Adrenal gland (tissue), 5 donors: ENCODE measurements at regions not wholly inside any gene's neighbourhood (a gene's known extent, or its start where the extent isn't known, plus 50 kb on each side); places are given as distances from the start of the nearest gene placed in this dataset.

ENCODE experiments used
- POLR2A ChIP-seq, 2 donors: fragments of 450-650 bp; IDR thresholded peaks; one replicate each; pipeline ENCODE4 v1.6.1; 2017; ENCODE audit warnings: antibody characterized with exemption in 2 of 2, mild to moderate bottlenecking in 2 of 2, moderate library complexity in 1 of 2
- TF ChIP-seq, protein P1 (sequence below), 6 experiments: fragments of 450-650 bp in 4 of 6; fragments of 200-600 bp in 2 of 6; sonication (generic) in 1 of 6; IDR thresholded peaks; 1 replicate in 5 of 6; 2 replicates in 1 of 6; pipeline versions ENCODE4 v1.5.1 to v1.8.0; 2016 to 2021; ENCODE audit warnings: antibody characterized with exemption in 6 of 6, mild to moderate bottlenecking in 2 of 6, moderate library complexity in 1 of 6
- donor health status: DM: no; HTN: no; CAD: no.

- TF ChIP-seq, protein P1, sequence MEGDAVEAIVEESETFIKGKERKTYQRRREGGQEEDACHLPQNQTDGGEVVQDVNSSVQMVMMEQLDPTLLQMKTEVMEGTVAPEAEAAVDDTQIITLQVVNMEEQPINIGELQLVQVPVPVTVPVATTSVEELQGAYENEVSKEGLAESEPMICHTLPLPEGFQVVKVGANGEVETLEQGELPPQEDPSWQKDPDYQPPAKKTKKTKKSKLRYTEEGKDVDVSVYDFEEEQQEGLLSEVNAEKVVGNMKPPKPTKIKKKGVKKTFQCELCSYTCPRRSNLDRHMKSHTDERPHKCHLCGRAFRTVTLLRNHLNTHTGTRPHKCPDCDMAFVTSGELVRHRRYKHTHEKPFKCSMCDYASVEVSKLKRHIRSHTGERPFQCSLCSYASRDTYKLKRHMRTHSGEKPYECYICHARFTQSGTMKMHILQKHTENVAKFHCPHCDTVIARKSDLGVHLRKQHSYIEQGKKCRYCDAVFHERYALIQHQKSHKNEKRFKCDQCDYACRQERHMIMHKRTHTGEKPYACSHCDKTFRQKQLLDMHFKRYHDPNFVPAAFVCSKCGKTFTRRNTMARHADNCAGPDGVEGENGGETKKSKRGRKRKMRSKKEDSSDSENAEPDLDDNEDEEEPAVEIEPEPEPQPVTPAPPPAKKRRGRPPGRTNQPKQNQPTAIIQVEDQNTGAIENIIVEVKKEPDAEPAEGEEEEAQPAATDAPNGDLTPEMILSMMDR (IDR thresholded peaks at IDR 0.05): no peak
- no peak for TF ChIP-seq POLR2A (IDR thresholded peaks at IDR 0.05)
Observed at GRCh38 chr4:89653012-89653411, 183.9 kb downstream of the SNCA start.
